ENCODE measurements at regions not wholly inside any gene's neighbourhood (a gene's known extent, or its start where the extent isn't known, plus 50 kb on each side); places are given as distances from the start of the nearest gene placed in this dataset.
A peak's percentile ranks its signal among the peaks of the same experiment; 100 is the strongest.

GRCh38 chr2:10217489-10218435 is 84.9 kb upstream of the HPCAL1 start:
- TF ChIP-seq CTCF (IDR thresholded peaks at IDR 0.05): no peak
- ATAC-seq (no peak), DNase-seq (no peak)
- H3K9me3 ChIP-seq: no peaks in the 10 kb centered on the region
- no peak overlapping the region for H3K4me3 ChIP-seq
- intact Hi-C loops (cut with DNase I, micrococcal nuclease): no loop called here
- no peaks in the 10 kb centered on the region for H3K36me3 ChIP-seq (ENCODE audit: low read depth)
- H3K4me1 ChIP-seq (ENCODE audit: low read depth): no peaks in the 10 kb centered on the region

- H3K4me3 ChIP-seq: no peak overlapping the region
- no peaks in the 10 kb centered on the region for H3K9me3 ChIP-seq
- ATAC-seq: no peak
- no peak for TF ChIP-seq CTCF (IDR thresholded peaks at IDR 0.05)
- no peaks in the 10 kb centered on the region for H3K36me3 ChIP-seq (ENCODE audit: low read depth)
- no peak for DNase-seq
- no peaks in the 10 kb centered on the region for H3K4me1 ChIP-seq (ENCODE audit: low read depth)
- intact Hi-C loops (cut with DNase I, micrococcal nuclease): no loop called here
These were observed 82.4 kb upstream of the HPCAL1 start for GRCh38 chr2:10220045-10220901.

- Histone ChIP-seq H3K4me1 (ENCODE audit: low read depth) (peaks cover 5% of the 10 kb centered on the region), H3K36me3 (ENCODE audit: low read depth) (no peaks in the 10 kb centered on the region), H3K4me3 (no peak overlapping the region), H3K9me3 (no peaks in the 10 kb centered on the region)
- intact Hi-C loops (cut with DNase I, micrococcal nuclease): no loop called here
- DNase-seq (no peak), ATAC-seq (no peak)
- no peak for TF ChIP-seq CTCF (IDR thresholded peaks at IDR 0.05)
These were observed 81.8 kb upstream of the HPCAL1 start for GRCh38 chr2:10220902-10221391.

GRCh38 chr2:10221443-10221842 is 81.3 kb upstream of the HPCAL1 start:
- no peaks in the 10 kb centered on the region for H3K9me3 ChIP-seq
- H3K4me3 ChIP-seq: no peak overlapping the region
- peaks cover 5% of the 10 kb centered on the region for H3K4me1 ChIP-seq (ENCODE audit: low read depth)
- intact Hi-C loops (cut with DNase I, micrococcal nuclease): no loop called here
- no peak for ATAC-seq
- TF ChIP-seq CTCF (IDR thresholded peaks at IDR 0.05): no peak
- H3K36me3 ChIP-seq (ENCODE audit: low read depth): no peaks in the 10 kb centered on the region
- DNase-seq: peak in 1 of 3 donors; percentile 34

- no peak for TF ChIP-seq CTCF (IDR thresholded peaks at IDR 0.05)
- Histone ChIP-seq H3K4me3 (no peak overlapping the region), H3K9me3 (no peaks in the 10 kb centered on the region), H3K36me3 (ENCODE audit: low read depth) (no peaks in the 10 kb centered on the region), H3K4me1 (ENCODE audit: low read depth) (peaks cover 7% of the 10 kb centered on the region)
- no peak for ATAC-seq
- DNase-seq: no peak
- intact Hi-C loops (cut with DNase I, micrococcal nuclease): no loop called here
These were observed 80.5 kb upstream of the HPCAL1 start for GRCh38 chr2:10221976-10222870.
